ENCODE measurements at regions not wholly inside any gene's neighbourhood (a gene's known extent, or its start where the extent isn't known, plus 50 kb on each side); places are given as distances from the start of the nearest gene placed in this dataset.

GRCh38 chr6:48412656-48413055 is 301.7 kb upstream of the PTCHD4 start:
- Mint-ChIP-seq H3K36me3 (no peaks in the 10 kb centered on the region), H3K4me1 (no peaks in the 10 kb centered on the region), H3K4me3 (no peak overlapping the region), H3K27ac (no peak overlapping the region), H3K27me3 (no peaks in the 10 kb centered on the region), H3K9me3 (peaks cover 0 to 7% (median 2%) of the 10 kb centered on the region in 8 donors)
- POLR2A ChIA-PET (ENCODE audit: partially characterized antibody) = no interaction called here
- H3K4me3 ChIP-seq (ENCODE audit: low read length in 2 of 2) = no peak overlapping the region
- intact Hi-C loops (cut with micrococcal nuclease) = no loop called here
- H3K27me3 ChIP-seq (ENCODE audit: insufficient read depth, low read length) = no peaks in the 10 kb centered on the region
- no peak for DNase-seq
- H3K27ac ChIP-seq (ENCODE audit: low read depth, low read length) = no peak overlapping the region
- no peaks in the 10 kb centered on the region for H3K4me1 ChIP-seq (ENCODE audit: insufficient read depth, low read length)
- H3K9me3 ChIP-seq (ENCODE audit: control insufficient read depth in 1 of 2, low read length in 2 of 2) = no peaks in the 10 kb centered on the region
- CTCF ChIA-PET (ENCODE audit: partially characterized antibody) = no interaction called here
- no peaks in the 10 kb centered on the region for H3K36me3 ChIP-seq (ENCODE audit: insufficient read depth, low read length)

- POLR2A ChIA-PET (ENCODE audit: partially characterized antibody) = no interaction called here
- CTCF ChIA-PET (ENCODE audit: partially characterized antibody) = no interaction called here
Measured at GRCh38 chr6:48404927-48405326, 293.9 kb upstream of the PTCHD4 start.

GRCh38 chr6:48403587-48403986 is 292.6 kb upstream of the PTCHD4 start:
- H3K36me3 Mint-ChIP-seq = no peaks in the 10 kb centered on the region
- no peak for DNase-seq
- H3K27me3 Mint-ChIP-seq = no peaks in the 10 kb centered on the region
- CTCF ChIA-PET (ENCODE audit: partially characterized antibody) = no interaction called here
- H3K4me1 Mint-ChIP-seq = no peaks in the 10 kb centered on the region
- H3K4me3 Mint-ChIP-seq = no peak overlapping the region
- Histone ChIP-seq H3K4me3 (ENCODE audit: low read length in 2 of 2) (no peak overlapping the region), H3K4me1 (ENCODE audit: insufficient read depth, low read length) (no peaks in the 10 kb centered on the region), H3K9me3 (ENCODE audit: control insufficient read depth in 1 of 2, low read length in 2 of 2) (no peaks in the 10 kb centered on the region), H3K27me3 (ENCODE audit: insufficient read depth, low read length) (no peaks in the 10 kb centered on the region), H3K27ac (ENCODE audit: low read depth, low read length) (no peak overlapping the region), H3K36me3 (ENCODE audit: insufficient read depth, low read length) (no peaks in the 10 kb centered on the region)
- peaks cover 0 to 26% (median 9%) of the 10 kb centered on the region in 8 donors for H3K9me3 Mint-ChIP-seq
- H3K27ac Mint-ChIP-seq = no peak overlapping the region
- POLR2A ChIA-PET (ENCODE audit: partially characterized antibody) = no interaction called here
- intact Hi-C loops (cut with micrococcal nuclease) = no loop called here

More at GRCh38 chr6:48404927-48405326, 293.9 kb upstream of the PTCHD4 start:
- no peak overlapping the region for H3K27ac Mint-ChIP-seq
- H3K4me3 Mint-ChIP-seq = no peak overlapping the region
- H3K9me3 ChIP-seq (ENCODE audit: control insufficient read depth in 1 of 2, low read length in 2 of 2) = no peaks in the 10 kb centered on the region
- DNase-seq = no peak
- no peaks in the 10 kb centered on the region for H3K36me3 Mint-ChIP-seq
- H3K4me1 Mint-ChIP-seq = no peaks in the 10 kb centered on the region
- intact Hi-C loops (cut with micrococcal nuclease) = no loop called here
- H3K36me3 ChIP-seq (ENCODE audit: insufficient read depth, low read length) = no peaks in the 10 kb centered on the region
- no peaks in the 10 kb centered on the region for H3K27me3 ChIP-seq (ENCODE audit: insufficient read depth, low read length)
- H3K4me1 ChIP-seq (ENCODE audit: insufficient read depth, low read length) = no peaks in the 10 kb centered on the region
- H3K27me3 Mint-ChIP-seq = no peaks in the 10 kb centered on the region
- H3K27ac ChIP-seq (ENCODE audit: low read depth, low read length) = no peak overlapping the region
- peaks cover 0 to 26% (median 8%) of the 10 kb centered on the region in 8 donors for H3K9me3 Mint-ChIP-seq
- H3K4me3 ChIP-seq (ENCODE audit: low read length in 2 of 2) = no peak overlapping the region

GRCh38 chr6:48401016-48401415 is 290.0 kb upstream of the PTCHD4 start:
- Mint-ChIP-seq H3K9me3 (peaks cover 0 to 20% (median 9%) of the 10 kb centered on the region in 8 donors), H3K27me3 (no peaks in the 10 kb centered on the region), H3K36me3 (no peaks in the 10 kb centered on the region), H3K4me3 (no peak overlapping the region), H3K4me1 (no peaks in the 10 kb centered on the region), H3K27ac (no peak overlapping the region)
- Histone ChIP-seq H3K27ac (ENCODE audit: low read depth, low read length) (no peak overlapping the region), H3K36me3 (ENCODE audit: insufficient read depth, low read length) (no peaks in the 10 kb centered on the region), H3K27me3 (ENCODE audit: insufficient read depth, low read length) (no peaks in the 10 kb centered on the region), H3K9me3 (ENCODE audit: control insufficient read depth in 1 of 2, low read length in 2 of 2) (no peaks in the 10 kb centered on the region), H3K4me3 (ENCODE audit: low read length in 2 of 2) (no peak overlapping the region), H3K4me1 (ENCODE audit: insufficient read depth, low read length) (no peaks in the 10 kb centered on the region)
- POLR2A ChIA-PET (ENCODE audit: partially characterized antibody) = no interaction called here
- DNase-seq = no peak
- intact Hi-C loops (cut with micrococcal nuclease) = no loop called here
- CTCF ChIA-PET (ENCODE audit: partially characterized antibody) = no interaction called here

GRCh38 chr6:48397887-48398286 is 286.9 kb upstream of the PTCHD4 start:
- Mint-ChIP-seq H3K27ac (no peak overlapping the region), H3K4me3 (no peak overlapping the region), H3K4me1 (no peaks in the 10 kb centered on the region), H3K9me3 (peaks cover 0 to 16% (median 9%) of the 10 kb centered on the region in 8 donors), H3K27me3 (no peaks in the 10 kb centered on the region), H3K36me3 (no peaks in the 10 kb centered on the region)
- POLR2A ChIA-PET (ENCODE audit: partially characterized antibody) = no interaction called here
- Histone ChIP-seq H3K27me3 (ENCODE audit: insufficient read depth, low read length) (no peaks in the 10 kb centered on the region), H3K4me1 (ENCODE audit: insufficient read depth, low read length) (no peaks in the 10 kb centered on the region), H3K36me3 (ENCODE audit: insufficient read depth, low read length) (no peaks in the 10 kb centered on the region), H3K9me3 (ENCODE audit: control insufficient read depth in 1 of 2, low read length in 2 of 2) (no peaks in the 10 kb centered on the region), H3K4me3 (ENCODE audit: low read length in 2 of 2) (no peak overlapping the region), H3K27ac (ENCODE audit: low read depth, low read length) (no peak overlapping the region)
- intact Hi-C loops (cut with micrococcal nuclease) = no loop called here
- no peak for DNase-seq
- CTCF ChIA-PET (ENCODE audit: partially characterized antibody) = no interaction called here

GRCh38 chr6:48389146-48390043 is 278.4 kb upstream of the PTCHD4 start:
- no peak for DNase-seq
- Histone ChIP-seq H3K36me3 (ENCODE audit: insufficient read depth, low read length) (no peaks in the 10 kb centered on the region), H3K4me3 (ENCODE audit: low read length in 2 of 2) (no peak overlapping the region), H3K27me3 (ENCODE audit: insufficient read depth, low read length) (no peaks in the 10 kb centered on the region), H3K9me3 (ENCODE audit: control insufficient read depth in 1 of 2, low read length in 2 of 2) (no peaks in the 10 kb centered on the region), H3K27ac (ENCODE audit: low read depth, low read length) (no peak overlapping the region), H3K4me1 (ENCODE audit: insufficient read depth, low read length) (no peaks in the 10 kb centered on the region)
- Mint-ChIP-seq H3K27me3 (no peaks in the 10 kb centered on the region), H3K9me3 (peaks cover 0 to 20% (median 5%) of the 10 kb centered on the region in 8 donors), H3K4me3 (no peak overlapping the region), H3K4me1 (no peaks in the 10 kb centered on the region), H3K27ac (no peak overlapping the region), H3K36me3 (no peaks in the 10 kb centered on the region)
- CTCF ChIA-PET (ENCODE audit: partially characterized antibody) = no interaction called here
- intact Hi-C loops (cut with micrococcal nuclease) = no loop called here
- POLR2A ChIA-PET (ENCODE audit: partially characterized antibody) = no interaction called here

- Mint-ChIP-seq H3K27me3 (no peaks in the 10 kb centered on the region), H3K4me1 (no peaks in the 10 kb centered on the region), H3K9me3 (peaks cover 0 to 20% (median 4%) of the 10 kb centered on the region in 8 donors), H3K4me3 (no peak overlapping the region), H3K36me3 (no peaks in the 10 kb centered on the region), H3K27ac (no peak overlapping the region)
- ChIA-PET POLR2A (ENCODE audit: partially characterized antibody) (no interaction called here), CTCF (ENCODE audit: partially characterized antibody) (no interaction called here)
- Histone ChIP-seq H3K27ac (ENCODE audit: low read depth, low read length) (no peak overlapping the region), H3K27me3 (ENCODE audit: insufficient read depth, low read length) (no peaks in the 10 kb centered on the region), H3K9me3 (ENCODE audit: control insufficient read depth in 1 of 2, low read length in 2 of 2) (no peaks in the 10 kb centered on the region), H3K4me3 (ENCODE audit: low read length in 2 of 2) (no peak overlapping the region), H3K36me3 (ENCODE audit: insufficient read depth, low read length) (no peaks in the 10 kb centered on the region), H3K4me1 (ENCODE audit: insufficient read depth, low read length) (no peaks in the 10 kb centered on the region)
- intact Hi-C loops (cut with micrococcal nuclease) = no loop called here
- DNase-seq = no peak
Measured at GRCh38 chr6:48388044-48388443, 277.0 kb upstream of the PTCHD4 start.
